Endothelial cell of umbilical vein (primary cell): ENCODE measurements at regions not wholly inside any gene's neighbourhood (a gene's known extent, or its start where the extent isn't known, plus 50 kb on each side); places are given as distances from the start of the nearest gene placed in this dataset.

Source experiments
- BruUV-seq: library from RNA; stranded (reverse); fragments of 400-500 nt; replicated peaks from 2 replicates; lab custom pipeline; 2021; lab: Mats Ljungman, UMichigan
- CTCF ChIA-PET: fragments of 300-600, 350-600 bp; sonication (Branson Sonifier 250); formaldehyde crosslinking; loops from one replicate; lab custom pipeline; 2021; ENCODE audit warnings: antibody characterized with exemption, inconsistent platforms; lab: Charles Lee
- POLR2A ChIA-PET: fragments of 300-600, 350-600 bp; sonication (Branson Sonifier 250); formaldehyde crosslinking; loops from one replicate; lab custom pipeline; 2021; ENCODE audit warnings: antibody characterized with exemption, inconsistent platforms; lab: Charles Lee
- DNase-seq: peaks from one replicate; pipeline ENCODE4 v3.0.0-alpha.2; 2011; ENCODE audit warnings: low read depth, low spot score
- FAIRE-seq: peaks from 2 replicates; lab custom pipeline; 2011; peaks lifted over from hg19 to GRCh38; lab: Jason Lieb, UNC
- H2AFZ ChIP-seq: 2 replicates; pipeline ENCODE4 v1.6.0; 2012; ENCODE audit warnings: low read depth, low read length, control low read depth, inconsistent platforms
- H3K27ac ChIP-seq: 2 replicates; pipeline ENCODE4 v1.5.1; 2011; ENCODE audit warnings: low read depth, mild to moderate bottlenecking, control low read depth, low read length, moderate library complexity; ENCODE audit not compliant: insufficient read depth
- H3K27me3 ChIP-seq, 2 experiments: 2 replicates each; pipeline versions ENCODE4 v1.6.0 to v1.6.1; 2011; ENCODE audit warnings: low read length in 2 of 2, mixed read lengths in 1 of 2; ENCODE audit not compliant: control insufficient read depth in 2 of 2, insufficient read depth in 2 of 2
- H3K36me3 ChIP-seq, 2 experiments: 2 replicates in 1 of 2; 3 replicates in 1 of 2; pipeline ENCODE4 v1.5.1; 2011; ENCODE audit warnings: low read length in 2 of 2, mild to moderate bottlenecking in 1 of 2, moderate library complexity in 1 of 2; ENCODE audit not compliant: control insufficient read depth in 2 of 2, insufficient read depth in 2 of 2; ENCODE audit errors: extremely low read depth in 1 of 2
- H3K4me1 ChIP-seq: 3 replicates; pipeline ENCODE4 v1.5.1; 2011; ENCODE audit warnings: mild to moderate bottlenecking, low read length; ENCODE audit not compliant: control insufficient read depth, insufficient read depth; ENCODE audit errors: extremely low read depth
- H3K4me2 ChIP-seq: 2 replicates; pipeline ENCODE4 v1.6.1; 2011; ENCODE audit warnings: low read length, control low read depth, mixed read lengths; ENCODE audit not compliant: insufficient read depth
- H3K4me3 ChIP-seq, 3 experiments: fragments of 200-600 bp in 1 of 3; sonication (generic), shearing (Covaris generic) in 1 of 3; replicated peaks in 1 of 3; 2 replicates each; pipeline ENCODE4 v1.5.1; 2011 to 2016; ENCODE audit warnings: control low read depth in 3 of 3, low read length in 3 of 3, mild to moderate bottlenecking in 2 of 3, inconsistent platforms in 1 of 3, low read depth in 1 of 3, moderate library complexity in 1 of 3; ENCODE audit not compliant: insufficient read depth in 1 of 3
- H3K79me2 ChIP-seq: 2 replicates; pipeline ENCODE4 v1.6.0; 2012; ENCODE audit warnings: low read length, inconsistent platforms; ENCODE audit not compliant: control insufficient read depth, insufficient read depth
- H3K9ac ChIP-seq: replicated peaks from 2 replicates; pipeline ENCODE3; 2011; ENCODE audit warnings: low read length, control low read depth; ENCODE audit not compliant: insufficient read depth; ENCODE audit errors: extremely low read depth
- H3K9me1 ChIP-seq: replicated peaks from 3 replicates; pipeline ENCODE4 v1.6.0; 2011; ENCODE audit warnings: mild to moderate bottlenecking, low read length; ENCODE audit not compliant: control insufficient read depth, insufficient read depth; ENCODE audit errors: extremely low read depth
- H3K9me3 ChIP-seq: replicated peaks from 2 replicates; pipeline ENCODE4 v1.5.1; 2012; ENCODE audit warnings: low read length, inconsistent platforms; ENCODE audit not compliant: control insufficient read depth, insufficient read depth
- H4K20me1 ChIP-seq: replicated peaks from 2 replicates; pipeline ENCODE3; 2011; ENCODE audit warnings: mild to moderate bottlenecking, low read length; ENCODE audit not compliant: control insufficient read depth, insufficient read depth; ENCODE audit errors: extremely low read depth
- CTCF ChIP-seq, 2 donors: IDR thresholded peaks; 1 replicate in 1 of 2; 2 replicates in 1 of 2; pipeline ENCODE4 v1.5.1; 2011; ENCODE audit warnings: low read length in 2 of 2, mild to moderate bottlenecking in 2 of 2, moderate library complexity in 2 of 2, control low read depth in 1 of 2, inconsistent platforms in 1 of 2, low read depth in 1 of 2; ENCODE audit not compliant: insufficient read depth in 1 of 2; ENCODE audit errors: extremely low read depth in 1 of 2
- EZH2 ChIP-seq: IDR thresholded peaks from 2 replicates; pipeline ENCODE4 v1.6.1; 2012; ENCODE audit warnings: borderline replicate concordance, low read depth, mild to moderate bottlenecking, moderate library complexity, low read length, inconsistent platforms; ENCODE audit not compliant: severe bottlenecking
- FOS ChIP-seq: IDR thresholded peaks from 2 replicates; pipeline ENCODE4 v1.6.1; 2011; ENCODE audit warnings: mild to moderate bottlenecking, low read length, moderate library complexity, borderline replicate concordance; ENCODE audit not compliant: insufficient read depth
- GATA2 ChIP-seq: IDR thresholded peaks from 2 replicates; pipeline ENCODE4 v1.7.0; 2011; ENCODE audit warnings: low read depth, mild to moderate bottlenecking, moderate library complexity, mixed read lengths, low read length; ENCODE audit not compliant: insufficient read length, insufficient read depth
- JUN ChIP-seq: IDR thresholded peaks from 2 replicates; pipeline ENCODE4 v1.6.1; 2011; ENCODE audit warnings: borderline replicate concordance, low read depth; ENCODE audit not compliant: insufficient read length, insufficient read depth
- MAX ChIP-seq: IDR thresholded peaks from 2 replicates; pipeline ENCODE4 v1.6.1; 2011; ENCODE audit not compliant: insufficient read depth, insufficient read length
- MYC ChIP-seq: IDR thresholded peaks from one replicate; pipeline ENCODE4 v1.6.1; 2011; ENCODE audit warnings: mild to moderate bottlenecking, low read depth, low read length
- POLR2A ChIP-seq: IDR thresholded peaks from 2 replicates; pipeline ENCODE4 v1.6.1; 2012; ENCODE audit warnings: low read depth, mild to moderate bottlenecking, control low read depth, low read length
- POLR2AphosphoS5 ChIP-seq: IDR thresholded peaks from 2 replicates; pipeline ENCODE4 v1.6.1; 2012; ENCODE audit warnings: low read depth, mild to moderate bottlenecking, control low read depth, low read length, moderate library complexity; ENCODE audit not compliant: insufficient read depth
- dilution Hi-C: fragments of 300-500 bp; cut with MboI; formaldehyde crosslinking; loops from one replicate; pipeline ENCODE4 v1.15.0; 2019; ENCODE audit warnings: low sequenced_read_pairs; ENCODE audit not compliant: extremely low pct_ligation_motif_present
- intact Hi-C: fragments of 100-400 bp; cut with micrococcal nuclease; formaldehyde crosslinking; loops from one replicate; pipeline ENCODE4 v1.10.0; 2022

GRCh38 chr7:112886208-112886607 is 96.0 kb upstream of the TMEM168 start:
- H3K4me2 ChIP-seq, result no peak overlapping the region
- no peaks in the 10 kb centered on the region for H3K36me3 ChIP-seq
- FAIRE-seq (no peak), DNase-seq (no peak)
- no peaks in the 10 kb centered on the region for H3K27me3 ChIP-seq
- TF ChIP-seq MAX, result no peak
- no peak for TF ChIP-seq EZH2
- no peak for TF ChIP-seq GATA2
- no peak for TF ChIP-seq POLR2A
- TF ChIP-seq MYC, result no peak
- TF ChIP-seq FOS, result no peak
- no peak for TF ChIP-seq POLR2AphosphoS5
- no peak for TF ChIP-seq JUN
- no peak for TF ChIP-seq CTCF (IDR thresholded peaks at IDR 0.05; ENCODE audit: extremely low read depth in 1 of 2, insufficient read depth in 1 of 2, low read depth in 1 of 2, low read length in 2 of 2)
- no peak overlapping the region for H3K27ac ChIP-seq
- no peaks in the 10 kb centered on the region for H3K79me2 ChIP-seq
- no peaks in the 10 kb centered on the region for H3K9me1 ChIP-seq
- no peaks in the 10 kb centered on the region for H3K9me3 ChIP-seq
- no peaks in the 10 kb centered on the region for H4K20me1 ChIP-seq
- H3K4me3 ChIP-seq, result no peak overlapping the region
- H3K4me1 ChIP-seq, result peaks cover 10% of the 10 kb centered on the region
- H2AFZ ChIP-seq, result no peak overlapping the region
- no peak overlapping the region for H3K9ac ChIP-seq
- dilution Hi-C loops, result no loop called here
- no TSS peak for BruUV-seq
- POLR2A ChIA-PET, result no interaction called here
- CTCF ChIA-PET, result no interaction called here
- intact Hi-C loops, result no loop called here
